ENCODE measurements at regions not wholly inside any gene's neighbourhood (a gene's known extent, or its start where the extent isn't known, plus 50 kb on each side); places are given as distances from the start of the nearest gene placed in this dataset.
"Not testable (repeated sequence)": the region's sequence is repeated elsewhere in the genome, so short reads cannot be mapped to it uniquely, and the experiment has no call there.

- no peak for DNase-seq
Observed at GRCh38 chr7:19369182-19369581, 224.0 kb upstream of the FERD3L start.

- DNase-seq: no peak
Observed at GRCh38 chr7:19368491-19368925, 223.3 kb upstream of the FERD3L start.

- DNase-seq: no peak
Observed at GRCh38 chr7:19364950-19365349, 219.7 kb upstream of the FERD3L start.

- DNase-seq: no peak
Observed at GRCh38 chr7:19362099-19362498, 216.9 kb upstream of the FERD3L start.

GRCh38 chr7:19353180-19353579, 208.0 kb upstream of the FERD3L start:
- no peak for DNase-seq

GRCh38 chr7:19352305-19352695, 207.1 kb upstream of the FERD3L start:
- no peak for DNase-seq

- no peak for DNase-seq
Observed at GRCh38 chr7:19351341-19352304, 206.4 kb upstream of the FERD3L start.

GRCh38 chr7:19339512-19339911, 194.3 kb upstream of the FERD3L start:
- DNase-seq: no peak

- DNase-seq: not testable (repeated sequence)
Observed at GRCh38 chr7:19338512-19338911, 193.3 kb upstream of the FERD3L start.

GRCh38 chr7:19336836-19337383, 191.7 kb upstream of the FERD3L start:
- no peak for DNase-seq

GRCh38 chr7:19333706-19334105, 188.5 kb upstream of the FERD3L start:
- no peak for DNase-seq

- DNase-seq: no peak
Observed at GRCh38 chr7:19327018-19327417, 181.8 kb upstream of the FERD3L start.

- no peak for DNase-seq
Observed at GRCh38 chr7:19322002-19322401, 176.8 kb upstream of the FERD3L start.

- DNase-seq: no peak
Observed at GRCh38 chr7:19318287-19318686, 173.1 kb upstream of the FERD3L start.

GRCh38 chr7:19317461-19317860, 172.2 kb upstream of the FERD3L start:
- DNase-seq: no peak

- DNase-seq: no peak
Observed at GRCh38 chr7:19312416-19312815, 167.2 kb upstream of the FERD3L start.

GRCh38 chr7:19307554-19307953, 162.3 kb upstream of the FERD3L start:
- no peak for DNase-seq

- no peak for DNase-seq
Observed at GRCh38 chr7:19305698-19306097, 160.5 kb upstream of the FERD3L start.

- DNase-seq: no peak
Observed at GRCh38 chr7:19304086-19304485, 158.9 kb upstream of the FERD3L start.

GRCh38 chr7:19302731-19303130, 157.5 kb upstream of the FERD3L start:
- no peak for DNase-seq

GRCh38 chr7:19296617-19297016, 151.4 kb upstream of the FERD3L start:
- DNase-seq: no peak

GRCh38 chr7:19295376-19295775, 150.2 kb upstream of the FERD3L start:
- no peak for DNase-seq

GRCh38 chr7:19294619-19295018, 149.4 kb upstream of the FERD3L start:
- no peak for DNase-seq

GRCh38 chr7:19293431-19293830, 148.2 kb upstream of the FERD3L start:
- DNase-seq: no peak

Measured in Kasumi-1 (cell line).